Activated CD4-positive, alpha-beta T cell treated with anti-CD3 and anti-CD28 coated beads, Interleukin-2, amount 50 U/mL, for 16 hours (primary cell): ENCODE measurements at regions not wholly inside any gene's neighbourhood (a gene's known extent, or its start where the extent isn't known, plus 50 kb on each side); places are given as distances from the start of the nearest gene placed in this dataset.

ENCODE experiments used
- DNase-seq: peaks from one replicate; pipeline ENCODE4 v3.0.0-alpha.2; 2020

GRCh38 chr2:128439031-128439790, 120.5 kb upstream of the HS6ST1 start:
- no peak for DNase-seq

- DNase-seq: no peak
Measured at GRCh38 chr2:128439791-128440665, 121.4 kb upstream of the HS6ST1 start.

GRCh38 chr2:128440666-128441340, 122.1 kb upstream of the HS6ST1 start:
- no peak for DNase-seq

GRCh38 chr2:128441341-128442052, 122.8 kb upstream of the HS6ST1 start:
- no peak for DNase-seq

GRCh38 chr2:128442053-128442751, 123.5 kb upstream of the HS6ST1 start:
- no peak for DNase-seq

- DNase-seq: no peak
Measured at GRCh38 chr2:128442891-128443302, 124.2 kb upstream of the HS6ST1 start.

- DNase-seq: no peak
Measured at GRCh38 chr2:128444121-128444771, 125.6 kb upstream of the HS6ST1 start.

- no peak for DNase-seq
Measured at GRCh38 chr2:128444816-128445522, 126.3 kb upstream of the HS6ST1 start.

- no peak for DNase-seq
Measured at GRCh38 chr2:128445523-128445900, 126.8 kb upstream of the HS6ST1 start.

- DNase-seq: no peak
Measured at GRCh38 chr2:128446049-128446873, 127.6 kb upstream of the HS6ST1 start.

- no peak for DNase-seq
Measured at GRCh38 chr2:128446874-128447537, 128.3 kb upstream of the HS6ST1 start.

GRCh38 chr2:128447538-128447995, 128.9 kb upstream of the HS6ST1 start:
- no peak for DNase-seq

GRCh38 chr2:128448331-128449225, 129.9 kb upstream of the HS6ST1 start:
- DNase-seq: no peak

- no peak for DNase-seq
Measured at GRCh38 chr2:128449226-128450061, 130.8 kb upstream of the HS6ST1 start.

- DNase-seq: no peak
Measured at GRCh38 chr2:128450211-128451024, 131.8 kb upstream of the HS6ST1 start.
